ENCODE measurements at regions not wholly inside any gene's neighbourhood (a gene's known extent, or its start where the extent isn't known, plus 50 kb on each side); places are given as distances from the start of the nearest gene placed in this dataset.

DNA sequence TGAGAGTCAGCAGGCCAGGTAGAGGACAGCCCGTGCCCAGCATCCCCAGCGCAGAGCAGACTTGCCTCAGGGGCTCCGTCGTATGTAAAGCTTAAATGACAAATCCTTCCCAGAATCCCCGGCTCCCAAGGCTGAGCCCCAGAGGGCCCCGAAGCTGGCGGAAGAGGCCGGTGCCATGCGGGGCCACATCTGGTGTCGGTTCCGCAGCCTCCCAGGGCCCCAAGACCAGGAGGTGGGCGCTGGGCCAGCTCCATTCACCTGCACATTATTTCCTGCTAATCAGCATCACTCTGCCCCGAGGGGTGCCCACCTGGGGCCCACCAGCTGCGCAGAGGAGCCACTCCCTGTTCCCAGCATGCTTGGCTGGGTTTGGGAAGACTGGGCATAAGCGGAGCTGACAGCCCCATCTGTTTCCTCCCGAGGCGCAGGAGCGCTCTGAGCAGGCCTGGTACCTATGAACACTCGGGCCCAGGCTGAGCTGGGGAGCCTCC is 124.0 kb upstream of the PPP1R26 start:
- no peaks in the 10 kb centered on the region for H3K4me1 ChIP-seq (ENCODE audit: insufficient read depth)
- no peak for DNase-seq (ENCODE audit: low spot score)
- no peak overlapping the region for H3K4me2 ChIP-seq
- no peaks in the 10 kb centered on the region for H3K36me3 ChIP-seq (replicated peaks; ENCODE audit: insufficient read depth, low read depth)
- no peaks in the 10 kb centered on the region for H3K9me3 ChIP-seq (ENCODE audit: low read depth)
- H3K27me3 ChIP-seq: no peaks in the 10 kb centered on the region
- no peaks in the 10 kb centered on the region for H4K20me1 ChIP-seq (ENCODE audit: insufficient read depth, poor library complexity, severe bottlenecking)
- H3K27ac ChIP-seq: no peak overlapping the region
- no peaks in the 10 kb centered on the region for H3K9me2 ChIP-seq (replicated peaks; ENCODE audit: insufficient read depth)
- TF ChIP-seq EZH2phosphoT487 (IDR thresholded peaks at IDR 0.05; ENCODE audit: low read depth, severe bottlenecking, unreplicated experiment) (no peak), EZH2 (IDR thresholded peaks at IDR 0.05; ENCODE audit: borderline replicate concordance) (no peak)
- TF ChIP-seq, protein P1, sequence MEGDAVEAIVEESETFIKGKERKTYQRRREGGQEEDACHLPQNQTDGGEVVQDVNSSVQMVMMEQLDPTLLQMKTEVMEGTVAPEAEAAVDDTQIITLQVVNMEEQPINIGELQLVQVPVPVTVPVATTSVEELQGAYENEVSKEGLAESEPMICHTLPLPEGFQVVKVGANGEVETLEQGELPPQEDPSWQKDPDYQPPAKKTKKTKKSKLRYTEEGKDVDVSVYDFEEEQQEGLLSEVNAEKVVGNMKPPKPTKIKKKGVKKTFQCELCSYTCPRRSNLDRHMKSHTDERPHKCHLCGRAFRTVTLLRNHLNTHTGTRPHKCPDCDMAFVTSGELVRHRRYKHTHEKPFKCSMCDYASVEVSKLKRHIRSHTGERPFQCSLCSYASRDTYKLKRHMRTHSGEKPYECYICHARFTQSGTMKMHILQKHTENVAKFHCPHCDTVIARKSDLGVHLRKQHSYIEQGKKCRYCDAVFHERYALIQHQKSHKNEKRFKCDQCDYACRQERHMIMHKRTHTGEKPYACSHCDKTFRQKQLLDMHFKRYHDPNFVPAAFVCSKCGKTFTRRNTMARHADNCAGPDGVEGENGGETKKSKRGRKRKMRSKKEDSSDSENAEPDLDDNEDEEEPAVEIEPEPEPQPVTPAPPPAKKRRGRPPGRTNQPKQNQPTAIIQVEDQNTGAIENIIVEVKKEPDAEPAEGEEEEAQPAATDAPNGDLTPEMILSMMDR (IDR thresholded peaks at IDR 0.05; ENCODE audit: poor library complexity): no peak
- no peaks in the 10 kb centered on the region for H3K79me2 ChIP-seq
- no peak overlapping the region for H3K4me3 ChIP-seq
- 86% methylated on average over 18 of the region's 19 CpGs for WGBS (ENCODE audit: low lambda C conversion rate, missing lambda C conversion rate)
- H2AFZ ChIP-seq: no peak overlapping the region

DNA sequence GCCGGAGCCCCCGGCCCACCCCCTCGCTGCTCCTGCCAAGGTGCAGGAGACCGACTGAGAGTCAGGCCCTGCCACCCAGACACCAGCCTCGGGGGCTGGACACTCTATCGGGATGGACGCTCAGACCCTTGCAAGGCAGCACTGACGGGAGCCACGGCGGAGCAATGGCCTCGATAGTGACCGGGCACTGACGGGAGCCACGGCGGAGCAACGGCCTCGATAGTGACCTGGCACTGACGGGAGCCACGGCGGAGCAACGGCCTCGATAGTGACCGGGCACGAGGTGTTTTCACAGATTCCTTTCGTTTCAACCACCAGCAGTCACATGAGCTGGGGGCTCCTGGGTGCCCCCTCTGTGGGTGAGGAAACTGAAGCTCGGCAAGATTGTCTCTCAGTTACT is 123.6 kb upstream of the PPP1R26 start:
- Histone ChIP-seq H3K27me3 (no peaks in the 10 kb centered on the region), H3K79me2 (no peaks in the 10 kb centered on the region), H2AFZ (no peak overlapping the region), H3K4me1 (ENCODE audit: insufficient read depth) (no peaks in the 10 kb centered on the region), H4K20me1 (ENCODE audit: insufficient read depth, poor library complexity, severe bottlenecking) (no peaks in the 10 kb centered on the region), H3K4me3 (no peak overlapping the region), H3K27ac (no peak overlapping the region), H3K9me2 (replicated peaks; ENCODE audit: insufficient read depth) (no peaks in the 10 kb centered on the region), H3K36me3 (replicated peaks; ENCODE audit: insufficient read depth, low read depth) (no peaks in the 10 kb centered on the region), H3K4me2 (no peak overlapping the region), H3K9me3 (ENCODE audit: low read depth) (no peaks in the 10 kb centered on the region)
- WGBS (ENCODE audit: low lambda C conversion rate, missing lambda C conversion rate): 92% methylated on average over 26 of the region's 26 CpGs
- no peak for TF ChIP-seq EZH2 (IDR thresholded peaks at IDR 0.05; ENCODE audit: borderline replicate concordance)
- TF ChIP-seq EZH2phosphoT487 (IDR thresholded peaks at IDR 0.05; ENCODE audit: low read depth, severe bottlenecking, unreplicated experiment): no peak
- TF ChIP-seq, protein P1 (IDR thresholded peaks at IDR 0.05; ENCODE audit: poor library complexity): no peak
- DNase-seq (ENCODE audit: low spot score): no peak

DNA sequence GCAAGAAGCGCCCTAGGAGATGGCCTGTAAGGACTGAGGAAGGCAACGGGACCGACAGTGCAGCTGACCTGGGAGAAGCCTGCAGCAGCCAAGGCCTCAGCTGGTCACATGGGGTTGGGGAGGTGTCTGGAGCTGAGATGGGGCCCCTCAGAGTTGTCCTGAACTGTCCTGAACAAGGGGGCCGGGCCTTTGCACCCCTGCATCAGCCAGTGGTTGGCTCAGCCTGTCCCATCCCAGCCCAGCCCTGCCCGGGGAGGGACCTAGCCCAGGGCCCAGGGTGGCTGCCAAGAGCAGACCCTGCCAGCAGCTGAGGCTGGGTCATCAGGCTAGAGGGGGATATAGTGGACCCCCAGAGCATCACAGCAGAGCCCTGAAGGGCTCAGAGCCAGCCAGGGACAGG is 122.8 kb upstream of the PPP1R26 start:
- TF ChIP-seq EZH2phosphoT487 (IDR thresholded peaks at IDR 0.05; ENCODE audit: low read depth, severe bottlenecking, unreplicated experiment) (no peak), EZH2 (IDR thresholded peaks at IDR 0.05; ENCODE audit: borderline replicate concordance) (no peak)
- TF ChIP-seq, protein P1 (IDR thresholded peaks at IDR 0.05; ENCODE audit: poor library complexity): no peak
- DNase-seq (ENCODE audit: low spot score): no peak
- Histone ChIP-seq H3K27me3 (no peaks in the 10 kb centered on the region), H2AFZ (no peak overlapping the region), H3K9me3 (ENCODE audit: low read depth) (no peaks in the 10 kb centered on the region), H3K4me2 (no peak overlapping the region), H3K4me1 (ENCODE audit: insufficient read depth) (no peaks in the 10 kb centered on the region), H3K36me3 (replicated peaks; ENCODE audit: insufficient read depth, low read depth) (no peaks in the 10 kb centered on the region), H3K79me2 (no peaks in the 10 kb centered on the region), H3K9me2 (replicated peaks; ENCODE audit: insufficient read depth) (no peaks in the 10 kb centered on the region), H3K4me3 (no peak overlapping the region), H4K20me1 (ENCODE audit: insufficient read depth, poor library complexity, severe bottlenecking) (no peaks in the 10 kb centered on the region), H3K27ac (no peak overlapping the region)
- WGBS (ENCODE audit: low lambda C conversion rate, missing lambda C conversion rate): 80% methylated on average over 4 of the region's 5 CpGs
